Glutamatergic neuron (in vitro differentiated cells): ENCODE measurements at regions not wholly inside any gene's neighbourhood (a gene's known extent, or its start where the extent isn't known, plus 50 kb on each side); places are given as distances from the start of the nearest gene placed in this dataset.

Experiments
- DNase-seq: peaks from one replicate; pipeline ENCODE4 v3.0.0; 2022
- H3K27ac Mint-ChIP-seq: one replicate; pipeline ENCODE4 v1.8.0; 2020; ENCODE audit warnings: mild to moderate bottlenecking, mixed read lengths, inconsistent platforms; ENCODE audit not compliant: unreplicated experiment
- H3K27me3 Mint-ChIP-seq: one replicate; pipeline ENCODE4 v1.8.0; 2020; ENCODE audit warnings: mild to moderate bottlenecking, moderate library complexity, mixed read lengths, inconsistent platforms; ENCODE audit not compliant: unreplicated experiment
- H3K36me3 Mint-ChIP-seq: one replicate; pipeline ENCODE4 v1.8.0; 2020; ENCODE audit warnings: mild to moderate bottlenecking, mixed read lengths, inconsistent platforms; ENCODE audit not compliant: unreplicated experiment
- H3K4me1 Mint-ChIP-seq: one replicate; pipeline ENCODE4 v1.8.0; 2020; ENCODE audit warnings: mild to moderate bottlenecking, low read depth, mixed read lengths, inconsistent platforms; ENCODE audit not compliant: unreplicated experiment
- H3K4me3 Mint-ChIP-seq: one replicate; pipeline ENCODE4 v1.8.0; 2020; ENCODE audit warnings: mild to moderate bottlenecking, mixed read lengths, inconsistent platforms; ENCODE audit not compliant: unreplicated experiment
- H3K9me3 Mint-ChIP-seq: one replicate; pipeline ENCODE4 v1.8.0; 2020; ENCODE audit warnings: mild to moderate bottlenecking, moderate library complexity, mixed read lengths, inconsistent platforms; ENCODE audit not compliant: unreplicated experiment
- TF ChIP-seq, protein P1 (sequence below): fragments of 200-600 bp; sonication (generic); IDR thresholded peaks from one replicate; pipeline ENCODE4 v1.5.0; 2021; ENCODE audit not compliant: partially characterized antibody, unreplicated experiment

DNA sequence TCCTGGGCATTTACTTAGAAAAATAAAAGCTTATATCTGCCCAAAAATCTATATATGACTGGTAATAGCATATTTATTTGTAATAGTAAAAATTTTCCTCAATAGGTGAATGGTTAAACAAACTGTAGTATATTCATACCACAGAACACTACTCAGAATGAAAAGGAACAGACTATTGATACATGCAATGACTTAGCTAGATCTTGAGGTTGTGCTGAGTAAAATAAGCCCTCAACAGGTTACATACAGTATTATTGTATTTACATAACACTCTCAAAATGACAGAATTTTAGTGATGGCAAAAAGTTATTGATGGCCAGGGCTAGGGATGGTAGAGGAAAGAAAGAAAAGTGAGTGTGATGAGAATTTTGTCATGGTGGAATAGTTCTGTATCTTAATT is 178.4 kb downstream of the BMP4 start:
- Mint-ChIP-seq H3K4me3 (no peak overlapping the region), H3K27me3 (no peaks in the 10 kb centered on the region), H3K9me3 (no peaks in the 10 kb centered on the region), H3K4me1 (no peaks in the 10 kb centered on the region), H3K27ac (no peak overlapping the region), H3K36me3 (no peaks in the 10 kb centered on the region)
- DNase-seq: no peak
- TF ChIP-seq, protein P1, sequence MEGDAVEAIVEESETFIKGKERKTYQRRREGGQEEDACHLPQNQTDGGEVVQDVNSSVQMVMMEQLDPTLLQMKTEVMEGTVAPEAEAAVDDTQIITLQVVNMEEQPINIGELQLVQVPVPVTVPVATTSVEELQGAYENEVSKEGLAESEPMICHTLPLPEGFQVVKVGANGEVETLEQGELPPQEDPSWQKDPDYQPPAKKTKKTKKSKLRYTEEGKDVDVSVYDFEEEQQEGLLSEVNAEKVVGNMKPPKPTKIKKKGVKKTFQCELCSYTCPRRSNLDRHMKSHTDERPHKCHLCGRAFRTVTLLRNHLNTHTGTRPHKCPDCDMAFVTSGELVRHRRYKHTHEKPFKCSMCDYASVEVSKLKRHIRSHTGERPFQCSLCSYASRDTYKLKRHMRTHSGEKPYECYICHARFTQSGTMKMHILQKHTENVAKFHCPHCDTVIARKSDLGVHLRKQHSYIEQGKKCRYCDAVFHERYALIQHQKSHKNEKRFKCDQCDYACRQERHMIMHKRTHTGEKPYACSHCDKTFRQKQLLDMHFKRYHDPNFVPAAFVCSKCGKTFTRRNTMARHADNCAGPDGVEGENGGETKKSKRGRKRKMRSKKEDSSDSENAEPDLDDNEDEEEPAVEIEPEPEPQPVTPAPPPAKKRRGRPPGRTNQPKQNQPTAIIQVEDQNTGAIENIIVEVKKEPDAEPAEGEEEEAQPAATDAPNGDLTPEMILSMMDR: no peak

DNA sequence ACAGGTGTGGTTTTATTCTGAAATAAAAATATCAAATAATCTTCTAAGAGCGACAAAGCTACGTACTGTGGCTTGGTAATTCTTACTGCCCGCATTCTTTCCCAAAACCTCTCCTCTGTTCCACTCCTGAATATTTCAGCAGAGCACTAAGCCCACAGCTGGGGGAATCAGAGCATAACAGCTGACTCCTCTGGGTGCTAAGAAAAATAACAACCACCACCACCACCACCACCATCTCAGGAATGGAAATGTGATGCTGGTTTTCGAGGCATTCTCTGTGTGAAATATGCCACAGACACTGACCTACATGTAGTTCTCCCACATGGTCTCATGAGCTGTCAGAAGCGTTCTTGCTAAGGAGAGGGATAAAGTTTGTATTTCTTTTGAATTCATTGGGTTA is 183.7 kb downstream of the BMP4 start:
- peaks cover 1% of the 10 kb centered on the region for H3K9me3 Mint-ChIP-seq
- no peak overlapping the region for H3K4me3 Mint-ChIP-seq
- no peaks in the 10 kb centered on the region for H3K36me3 Mint-ChIP-seq
- TF ChIP-seq, protein P1: no peak
- H3K27ac Mint-ChIP-seq: no peak overlapping the region
- no peak for DNase-seq
- H3K27me3 Mint-ChIP-seq: no peaks in the 10 kb centered on the region
- H3K4me1 Mint-ChIP-seq: no peaks in the 10 kb centered on the region

DNA sequence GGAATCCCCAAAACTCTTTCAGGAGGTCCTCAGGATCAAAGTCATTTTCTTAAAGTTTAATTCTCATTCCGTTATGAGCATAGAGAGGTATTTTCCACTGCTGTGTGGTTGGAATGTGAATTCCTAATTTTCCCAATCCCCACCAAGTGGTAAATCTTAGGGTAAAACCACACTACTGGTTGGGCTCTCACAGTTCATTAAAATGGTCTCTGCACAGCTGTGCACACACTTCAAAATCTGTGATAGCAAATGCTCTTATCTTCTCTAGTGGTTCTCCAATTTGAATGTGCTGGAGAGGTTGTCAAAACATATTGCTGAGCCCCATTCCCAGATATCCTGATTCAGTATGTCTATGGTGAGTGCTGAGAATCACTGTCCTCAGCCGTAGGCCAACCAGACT is 189.1 kb downstream of the BMP4 start:
- TF ChIP-seq, protein P1: no peak
- H3K27me3 Mint-ChIP-seq: no peaks in the 10 kb centered on the region
- H3K4me3 Mint-ChIP-seq: no peak overlapping the region
- no peak for DNase-seq
- peaks cover 1% of the 10 kb centered on the region for H3K9me3 Mint-ChIP-seq
- no peaks in the 10 kb centered on the region for H3K4me1 Mint-ChIP-seq
- H3K27ac Mint-ChIP-seq: no peak overlapping the region
- no peaks in the 10 kb centered on the region for H3K36me3 Mint-ChIP-seq

DNA sequence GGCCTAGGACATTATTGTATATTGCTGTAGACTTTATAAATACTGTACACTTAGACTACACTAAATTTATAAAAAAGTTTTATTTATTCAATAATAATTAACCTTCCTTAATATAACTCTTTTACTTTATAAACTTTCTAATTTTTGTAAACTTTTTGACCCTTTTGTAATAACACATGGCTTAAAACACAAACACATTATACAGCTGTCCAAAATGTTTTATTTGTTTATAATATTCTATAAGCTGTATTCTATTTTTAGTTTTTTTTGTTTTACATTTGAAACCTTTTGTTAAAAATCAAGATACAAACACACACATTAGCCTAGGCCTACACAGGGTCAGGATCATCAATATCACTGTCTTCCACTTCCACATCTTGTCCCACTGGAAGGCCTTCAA is 190.0 kb downstream of the BMP4 start:
- H3K4me3 Mint-ChIP-seq: no peak overlapping the region
- no peaks in the 10 kb centered on the region for H3K4me1 Mint-ChIP-seq
- H3K9me3 Mint-ChIP-seq: no peaks in the 10 kb centered on the region
- H3K36me3 Mint-ChIP-seq: no peaks in the 10 kb centered on the region
- no peaks in the 10 kb centered on the region for H3K27me3 Mint-ChIP-seq
- no peak overlapping the region for H3K27ac Mint-ChIP-seq
- DNase-seq: no peak
- TF ChIP-seq, protein P1: no peak

DNA sequence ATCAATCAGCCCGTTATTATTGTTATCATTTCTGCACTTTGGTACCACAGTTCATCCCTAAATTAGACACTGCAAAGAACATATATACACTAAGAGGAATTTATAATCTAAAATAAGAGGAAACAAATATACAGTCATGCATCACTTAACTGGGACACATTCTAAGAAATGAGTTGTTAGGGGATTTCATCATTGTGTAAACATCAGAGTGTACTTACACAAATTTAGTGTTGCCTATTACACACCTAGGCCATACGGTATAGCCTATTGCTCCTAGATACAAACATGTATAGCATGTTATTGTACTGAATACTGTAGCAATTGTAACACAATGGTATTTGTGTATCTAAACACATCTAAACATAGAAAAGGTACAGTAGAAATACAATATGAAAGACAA is 190.5 kb downstream of the BMP4 start:
- no peaks in the 10 kb centered on the region for H3K4me1 Mint-ChIP-seq
- TF ChIP-seq, protein P1: no peak
- no peaks in the 10 kb centered on the region for H3K9me3 Mint-ChIP-seq
- H3K36me3 Mint-ChIP-seq: no peaks in the 10 kb centered on the region
- DNase-seq: no peak
- no peak overlapping the region for H3K27ac Mint-ChIP-seq
- no peaks in the 10 kb centered on the region for H3K27me3 Mint-ChIP-seq
- no peak overlapping the region for H3K4me3 Mint-ChIP-seq
